ENCODE measurements at regions not wholly inside any gene's neighbourhood (a gene's known extent, or its start where the extent isn't known, plus 50 kb on each side); places are given as distances from the start of the nearest gene placed in this dataset.
"Not testable (repeated sequence)": the region's sequence is repeated elsewhere in the genome, so short reads cannot be mapped to it uniquely, and the experiment has no call there.

DNA sequence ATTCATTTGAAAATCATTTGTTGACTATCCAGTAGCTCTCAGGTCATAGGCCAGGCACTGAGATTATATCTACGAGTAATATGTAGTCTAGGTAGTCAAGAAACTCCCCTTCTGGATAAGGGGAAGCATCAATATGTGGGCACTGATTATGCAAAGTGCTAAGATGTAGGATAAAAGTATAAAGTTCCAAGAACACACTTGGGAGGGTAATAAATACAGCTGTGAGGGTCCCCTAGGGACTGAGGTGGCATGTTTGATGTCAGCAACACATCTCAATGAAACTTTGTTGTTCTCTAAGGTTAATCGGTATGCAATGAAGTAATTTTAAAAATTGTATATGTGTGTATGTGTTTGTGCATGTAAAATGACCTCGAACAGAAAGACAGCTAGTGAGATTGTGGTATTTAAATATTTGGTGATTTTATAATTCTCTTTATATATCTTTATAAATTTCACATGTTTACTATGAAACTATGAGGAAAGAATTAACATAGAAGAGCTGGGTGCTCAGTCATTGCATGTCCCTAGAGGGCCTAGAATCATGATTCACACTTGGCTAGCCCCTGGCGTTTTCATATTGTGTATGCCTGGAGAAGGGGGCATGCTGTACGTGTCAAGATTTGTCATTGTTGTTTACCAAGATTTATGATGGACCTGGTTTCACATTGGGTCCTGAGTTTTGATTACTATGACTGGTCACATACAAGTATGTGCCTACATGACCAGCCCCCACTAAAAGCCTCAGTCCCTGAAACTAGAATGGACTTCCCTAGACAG, 140.1 kb upstream of the DUSP10 start:
- no peak for DNase-seq (ENCODE audit: low read depth)

DNA sequence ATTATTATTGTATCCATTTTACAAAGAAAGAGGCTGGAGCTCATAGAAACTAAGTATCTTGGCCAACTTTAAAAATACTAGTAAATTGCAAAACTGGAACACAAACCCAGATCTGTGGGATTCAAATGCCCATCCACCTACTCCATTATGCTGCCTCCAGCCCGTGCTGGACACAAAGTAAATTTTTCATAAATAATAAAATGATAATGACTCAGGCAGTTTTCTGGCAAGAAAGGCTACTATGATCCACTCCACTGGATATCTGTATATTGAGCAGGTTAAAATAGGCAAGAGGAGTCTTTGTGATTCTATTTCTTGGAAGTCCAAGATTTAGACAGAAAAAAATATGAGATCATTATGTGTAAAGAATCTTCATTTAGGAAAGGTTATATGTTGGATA, 138.3 kb upstream of the DUSP10 start:
- DNase-seq (ENCODE audit: low read depth): no peak

DNA sequence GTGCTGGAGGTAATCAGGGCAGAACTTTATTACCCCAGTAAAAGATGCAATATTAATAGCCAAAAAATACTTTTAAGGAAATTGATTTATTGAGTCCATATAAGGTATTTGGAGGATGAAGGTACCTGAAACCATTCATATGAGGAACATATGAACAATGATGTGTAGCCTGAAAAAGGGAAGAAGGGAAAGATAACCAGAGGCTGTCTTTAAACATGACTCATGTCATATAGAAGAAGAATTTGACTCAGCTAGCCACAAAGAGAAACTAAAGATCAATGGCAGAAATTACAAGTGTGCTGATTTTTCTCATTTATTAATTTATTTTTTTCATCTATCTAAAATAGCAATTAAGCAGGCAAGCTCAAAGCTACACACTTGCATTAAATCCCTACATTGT, 136.2 kb upstream of the DUSP10 start:
- no peak for DNase-seq (ENCODE audit: low read depth)

DNA sequence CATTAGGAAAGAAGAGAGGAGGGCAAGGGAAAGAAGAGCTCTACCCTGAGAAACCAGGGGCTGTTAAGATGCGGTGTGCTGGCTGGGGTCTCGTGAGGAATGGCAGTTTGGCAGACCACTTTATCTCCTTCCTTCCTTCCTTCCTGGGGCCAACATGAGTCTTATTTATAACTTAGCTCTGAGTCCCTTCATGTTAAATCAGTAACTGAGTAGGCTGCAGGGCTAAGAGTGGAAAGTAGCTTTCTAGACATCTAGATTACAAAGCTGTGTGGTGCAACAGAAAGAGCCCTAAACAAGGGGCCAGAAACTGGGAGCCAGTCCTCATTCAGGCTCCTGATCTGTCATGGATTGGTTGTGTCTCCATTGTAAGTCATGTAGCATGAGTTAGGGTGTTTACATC, 135.4 kb upstream of the DUSP10 start:
- DNase-seq (ENCODE audit: low read depth): no peak

DNA sequence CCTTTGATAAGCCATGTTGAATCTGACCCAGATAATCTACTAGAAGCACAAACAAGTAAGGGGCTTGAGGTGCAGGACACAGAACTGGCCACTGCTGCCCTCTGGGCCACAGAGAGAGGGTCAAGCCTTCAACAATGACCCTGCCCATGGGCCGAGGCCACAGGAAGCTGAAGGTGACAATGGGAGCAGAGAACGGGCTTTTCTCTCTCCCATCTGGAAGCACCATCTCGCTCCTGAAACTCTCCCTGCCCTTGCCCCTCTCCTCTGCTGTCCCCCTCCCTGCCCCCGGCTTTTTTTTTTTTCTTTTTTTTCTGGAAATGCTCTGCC, 133.1 kb upstream of the DUSP10 start:
- DNase-seq (ENCODE audit: low read depth): no peak

DNA sequence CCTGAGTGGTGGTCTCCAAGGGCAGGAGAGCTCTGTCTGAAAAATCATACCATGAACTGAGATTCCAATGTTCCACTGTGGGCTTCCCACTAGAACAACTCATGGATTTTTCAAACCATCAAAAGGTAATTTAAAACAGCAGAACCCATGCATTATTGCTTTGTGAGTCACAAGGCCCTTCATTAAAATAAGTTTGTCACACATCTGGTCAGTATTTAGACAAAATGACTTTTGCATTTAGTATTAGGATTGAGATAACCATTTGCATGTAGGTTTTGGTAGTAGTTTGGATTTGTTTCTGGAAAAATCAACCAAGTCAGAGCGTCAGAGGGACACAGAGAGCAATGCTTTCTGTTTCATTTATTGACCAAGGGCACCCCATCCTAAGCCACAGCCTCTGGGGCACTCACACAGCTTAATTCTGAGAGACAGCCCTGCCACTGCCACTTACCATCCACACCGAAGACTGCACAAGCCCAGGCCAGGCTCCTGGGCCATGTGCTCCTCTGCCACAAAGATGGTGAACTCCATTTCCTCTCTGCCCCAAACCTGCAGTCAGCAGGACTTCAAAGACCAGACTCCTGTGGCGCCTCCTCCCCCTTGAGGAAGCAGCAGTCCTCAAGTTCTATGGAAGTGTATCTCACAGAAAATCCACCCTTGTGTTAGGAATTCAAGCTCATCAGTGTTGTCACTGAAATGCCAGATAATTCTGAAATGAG, 132.6 kb upstream of the DUSP10 start:
- peak; percentile 30 for DNase-seq (ENCODE audit: low read depth)

GRCh38 chr1:221873673-221874072, 131.8 kb upstream of the DUSP10 start:
- DNase-seq (ENCODE audit: low read depth): no peak

GRCh38 chr1:221871056-221871455, 129.2 kb upstream of the DUSP10 start:
- DNase-seq (ENCODE audit: low read depth): no peak

- DNase-seq (ENCODE audit: low read depth): no peak
Observed at GRCh38 chr1:221869779-221870178, 127.9 kb upstream of the DUSP10 start.

GRCh38 chr1:221868593-221869303, 126.9 kb upstream of the DUSP10 start:
- peak; percentile 44 for DNase-seq (ENCODE audit: low read depth)

DNA sequence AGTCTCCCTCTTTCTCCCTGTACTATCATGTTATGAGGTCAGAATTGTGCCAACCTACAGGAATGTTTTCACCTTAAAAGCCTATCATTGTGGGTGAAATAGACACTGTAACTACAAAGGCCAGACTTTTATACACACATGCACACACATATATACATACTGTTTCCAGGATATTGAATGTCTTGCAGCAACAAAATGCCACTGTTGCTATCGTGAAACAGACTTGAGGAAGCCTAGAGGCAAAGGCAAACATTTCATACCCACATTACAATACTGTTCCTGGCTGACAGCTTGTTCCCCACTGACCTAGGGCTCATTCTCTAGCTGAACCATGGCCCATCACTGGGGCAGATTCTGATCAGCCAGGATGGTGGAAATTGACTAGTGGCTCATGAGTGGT, 125.1 kb upstream of the DUSP10 start:
- DNase-seq (ENCODE audit: low read depth): no peak

- DNase-seq (ENCODE audit: low read depth): no peak
Observed at GRCh38 chr1:221865808-221866207, 123.9 kb upstream of the DUSP10 start.

DNA sequence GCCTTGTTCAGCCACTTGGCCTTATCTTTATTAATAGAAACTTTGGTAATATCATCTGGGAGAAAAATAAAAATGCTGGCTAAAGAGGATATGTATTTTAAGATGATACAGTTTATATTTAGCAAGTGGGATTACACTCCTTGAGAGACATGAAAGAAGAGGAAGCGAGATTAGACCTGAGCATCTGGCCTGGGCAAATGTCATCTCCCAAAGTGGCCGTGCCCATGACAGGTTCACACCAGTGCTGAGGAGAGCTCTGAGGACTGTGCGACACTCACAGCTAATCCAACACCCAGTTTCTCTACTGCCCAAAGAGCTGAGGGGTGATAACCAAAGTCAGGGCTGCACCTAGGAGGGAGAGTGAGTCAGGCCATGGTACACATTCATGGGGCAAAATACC, 121.7 kb upstream of the DUSP10 start:
- no peak for DNase-seq (ENCODE audit: low read depth)

- no peak for DNase-seq (ENCODE audit: low read depth)
Observed at GRCh38 chr1:221862971-221863370, 121.1 kb upstream of the DUSP10 start.

GRCh38 chr1:221858818-221859611, 117.1 kb upstream of the DUSP10 start:
- peak; percentile 73 for DNase-seq (ENCODE audit: low read depth)

DNA sequence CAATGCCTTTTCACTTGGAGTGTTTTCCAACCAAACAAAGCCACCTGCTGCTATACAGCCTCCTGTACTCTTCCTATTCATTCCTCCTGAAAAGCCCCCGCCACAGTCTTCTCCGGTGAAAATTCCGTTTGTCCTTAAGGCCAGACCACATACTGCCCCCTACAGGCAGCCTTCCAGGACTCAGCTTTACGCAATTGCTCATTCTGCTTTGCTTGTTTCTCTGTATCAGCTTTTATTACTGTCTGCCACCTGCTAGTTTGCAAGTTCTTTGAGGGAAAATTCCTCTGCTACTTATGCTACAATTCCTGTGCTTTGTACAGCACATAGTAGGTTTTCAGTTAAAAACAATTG, 115.2 kb upstream of the DUSP10 start:
- DNase-seq (ENCODE audit: low read depth): not testable (repeated sequence)

DNA sequence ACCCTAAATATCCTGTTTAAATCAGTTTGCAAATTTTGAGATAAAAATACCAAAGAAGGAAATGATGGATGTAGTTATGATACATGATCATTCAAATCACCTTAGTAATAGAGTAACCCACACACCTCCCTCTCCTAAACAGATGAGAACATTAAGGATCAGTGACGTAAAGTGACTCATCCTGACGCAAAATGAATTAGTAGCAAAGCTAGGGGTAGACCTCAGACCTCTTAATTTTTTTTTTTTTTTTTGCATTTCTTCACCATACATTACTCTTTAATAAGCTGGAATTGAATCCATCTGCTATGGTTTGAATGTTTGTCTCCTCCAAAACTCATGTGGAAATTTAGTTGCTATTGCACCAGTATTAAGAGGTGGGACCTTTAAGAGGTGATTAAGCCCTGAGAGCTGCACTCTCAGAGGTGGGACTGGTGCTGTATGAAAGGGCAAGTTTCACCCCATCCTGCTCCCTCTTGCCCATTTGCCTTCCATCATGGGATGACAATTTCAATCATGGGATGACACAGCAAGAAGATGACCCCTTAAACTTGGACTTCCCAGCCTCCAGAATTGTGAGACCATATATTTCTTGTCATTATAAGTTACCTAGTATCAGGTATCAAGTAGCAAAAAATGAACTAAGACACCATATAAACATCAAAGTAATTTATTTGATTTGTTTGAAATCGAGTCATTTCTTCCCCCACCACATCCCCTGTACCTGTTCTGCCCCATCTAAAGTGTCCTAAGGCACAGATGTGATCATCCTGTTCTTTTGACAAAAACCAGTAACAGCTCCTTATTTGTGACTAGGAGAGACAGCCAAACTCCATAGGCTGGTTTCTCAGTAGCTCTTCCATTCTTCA, 114.6 kb upstream of the DUSP10 start:
- no peak for DNase-seq (ENCODE audit: low read depth)

- DNase-seq (ENCODE audit: low read depth): no peak
Observed at GRCh38 chr1:221855156-221855555, 113.3 kb upstream of the DUSP10 start.

DNA sequence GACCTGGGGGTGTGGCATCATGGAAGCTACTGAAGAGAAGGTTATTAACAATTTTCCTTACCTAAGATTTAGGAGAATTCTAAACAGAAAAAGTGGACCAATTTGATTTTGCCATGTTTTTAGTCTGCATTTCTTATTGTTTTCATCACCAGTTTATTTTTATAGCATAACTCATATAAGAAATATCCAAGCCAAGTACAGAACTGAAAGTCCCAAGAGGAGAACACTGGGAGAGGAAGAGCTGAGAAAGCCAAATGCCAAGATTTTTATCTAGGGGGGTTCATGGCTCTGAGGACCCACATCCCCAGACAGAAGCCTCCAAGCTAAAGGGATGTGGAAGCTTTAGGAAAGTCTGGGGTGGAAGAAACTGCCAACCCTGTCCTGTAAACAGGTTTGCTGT, 109.4 kb upstream of the DUSP10 start:
- no peak for DNase-seq (ENCODE audit: low read depth)

DNA sequence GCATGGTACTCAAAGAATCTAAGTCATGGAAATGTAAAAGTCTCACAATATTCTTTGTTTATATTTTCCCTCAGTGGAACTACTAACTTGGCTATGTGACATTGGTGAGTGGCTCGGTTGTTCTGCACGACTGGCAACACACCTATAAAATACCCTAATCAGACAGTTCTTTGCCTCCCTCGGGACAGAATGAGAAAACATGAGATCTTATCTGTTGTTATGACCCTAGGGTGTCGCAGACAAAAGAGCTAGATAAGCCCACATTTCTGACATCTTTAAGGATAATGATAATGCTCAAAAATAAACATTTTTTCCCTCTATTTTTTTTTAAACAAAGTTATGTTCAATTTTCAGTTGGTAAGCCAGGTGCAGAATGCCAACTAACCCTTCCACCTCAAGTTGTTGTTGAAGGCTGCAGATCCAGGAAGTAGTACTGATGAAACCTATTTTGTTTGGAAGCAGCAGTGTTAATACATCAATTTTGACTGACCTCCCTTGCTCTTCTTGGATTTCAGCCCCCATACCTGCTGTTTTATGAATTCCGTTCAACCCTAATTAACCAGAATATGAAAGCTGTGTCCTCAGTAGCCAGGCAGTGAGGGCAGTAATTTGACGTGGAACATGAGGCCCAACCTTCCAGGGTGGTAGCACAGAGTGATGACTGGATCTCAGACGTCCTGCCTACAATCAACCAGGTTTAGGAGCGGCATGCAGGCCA, 108.7 kb upstream of the DUSP10 start:
- no peak for DNase-seq (ENCODE audit: low read depth)

GRCh38 chr1:221849897-221850296, 108.0 kb upstream of the DUSP10 start:
- no peak for DNase-seq (ENCODE audit: low read depth)

All from renal cortical epithelial cell (primary cell).